HCT116 (cell line): ENCODE measurements at regions not wholly inside any gene's neighbourhood (a gene's known extent, or its start where the extent isn't known, plus 50 kb on each side); places are given as distances from the start of the nearest gene placed in this dataset.

ENCODE experiments used
- ATAC-seq: fragments of 200-7000 bp; cut with Tn5 transposase; 2 replicates; pipeline ENCODE4 v1.9.1; 2020; ENCODE audit warnings: mild to moderate bottlenecking, moderate library complexity
- BruUV-seq: library from RNA; stranded (reverse); fragments of 400-500 nt; replicated peaks from 2 replicates; lab custom pipeline; 2021; lab: Mats Ljungman, UMichigan
- CTCF ChIA-PET: fragments of 300-600 bp; sonication (Branson Sonifier 250); formaldehyde crosslinking; loops from one replicate; lab custom pipeline; 2021; ENCODE audit warnings: antibody characterized with exemption; lab: Charles Lee
- POLR2A ChIA-PET: fragments of 300-600, 350-600 bp; sonication (Branson Sonifier 250); formaldehyde crosslinking; loops from one replicate; lab custom pipeline; 2021; ENCODE audit warnings: antibody characterized with exemption; lab: Charles Lee
- RAD21 ChIA-PET, 2 experiments: fragments of 300-600 bp; sonication (Branson Sonifier 250); formaldehyde crosslinking; loops; one replicate each; lab custom pipeline; 2023; ENCODE audit warnings: low total read pairs in 2 of 2; ENCODE audit not compliant: uncharacterized antibody in 2 of 2, unreplicated experiment in 2 of 2, low non-redundant PET in 1 of 2; lab: Charles Lee
- DNase-seq: peaks from one replicate; pipeline ENCODE4 v3.0.0-alpha.2; 2010; ENCODE audit warnings: low read depth, low spot score
- H2AFZ ChIP-seq: fragments of 200-600 bp; shearing (Covaris generic), sonication (generic); 2 replicates; pipeline ENCODE4 v1.6.1; 2017; ENCODE audit warnings: low read depth, mixed run types, mixed read lengths, antibody characterized with exemption, low read length; ENCODE audit not compliant: poor library complexity, severe bottlenecking
- H3K27ac ChIP-seq: 2 replicates; pipeline ENCODE4 v1.5.1; 2012; ENCODE audit warnings: low read depth, low read length
- H3K27me3 ChIP-seq: fragments of 200-600 bp; sonication (generic); 2 replicates; pipeline ENCODE4 v1.6.1; 2016; ENCODE audit warnings: mixed run types, low read length, mixed read lengths; ENCODE audit not compliant: insufficient read depth
- H3K36me3 ChIP-seq, 2 experiments: fragments of 200-500 bp in 1 of 2; fragments of 200-600 bp in 1 of 2; sonication (Bioruptor generic) in 1 of 2; sonication (generic) in 1 of 2; 2 replicates each; pipeline versions ENCODE4 v1.5.1 to v1.6.1; 2014 to 2016; ENCODE audit warnings: low read length in 2 of 2, inconsistent platforms in 1 of 2, mixed read lengths in 1 of 2, mixed run types in 1 of 2; ENCODE audit not compliant: insufficient read depth in 2 of 2, control insufficient read depth in 1 of 2
- H3K4me1 ChIP-seq, 2 experiments: fragments of 200-600 bp in 1 of 2; sonication (generic) in 1 of 2; 2 replicates each; pipeline versions ENCODE4 v1.5.1 to v1.6.1; 2012 to 2017; ENCODE audit warnings: low read length in 2 of 2, inconsistent platforms in 1 of 2, mild to moderate bottlenecking in 1 of 2, mixed read lengths in 1 of 2, mixed run types in 1 of 2, moderate library complexity in 1 of 2; ENCODE audit not compliant: insufficient read depth in 2 of 2, control insufficient read depth in 1 of 2
- H3K4me2 ChIP-seq: fragments of 200-600 bp; sonication (generic); 2 replicates; pipeline ENCODE4 v1.6.1; 2017; ENCODE audit warnings: mixed run types, low read length, mixed read lengths
- H3K4me3 ChIP-seq, 2 experiments: fragments of 200-600 bp in 1 of 2; sonication (generic) in 1 of 2; replicated peaks in 1 of 2; 2 replicates each; pipeline ENCODE4 v1.5.1; 2011 to 2016; ENCODE audit warnings: low read length in 2 of 2, control low read depth in 1 of 2, low read depth in 1 of 2, mild to moderate bottlenecking in 1 of 2, mixed read lengths in 1 of 2, mixed run types in 1 of 2
- H3K79me2 ChIP-seq: fragments of 200-600 bp; sonication (generic); 2 replicates; pipeline ENCODE4 v1.6.1; 2017; ENCODE audit warnings: mild to moderate bottlenecking, mixed run types, low read length, moderate library complexity, mixed read lengths; ENCODE audit not compliant: insufficient read depth
- H3K9ac ChIP-seq: fragments of 200-600 bp; sonication (generic); 2 replicates; pipeline ENCODE4 v1.6.1; 2016; ENCODE audit warnings: low read length, mixed read lengths
- H3K9me2 ChIP-seq: fragments of 200-600 bp; sonication (generic), shearing (Covaris generic); 2 replicates; pipeline ENCODE4 v1.6.1; 2017; ENCODE audit warnings: mixed run types, mild to moderate bottlenecking, moderate library complexity; ENCODE audit not compliant: insufficient read depth
- H3K9me3 ChIP-seq, 2 experiments: fragments of 200-500 bp in 1 of 2; fragments of 200-600 bp in 1 of 2; sonication (Bioruptor generic) in 1 of 2; sonication (generic) in 1 of 2; 2 replicates each; pipeline ENCODE4 v1.6.1; 2014 to 2017; ENCODE audit warnings: low read length in 2 of 2, mixed read lengths in 2 of 2, inconsistent platforms in 1 of 2, low read depth in 1 of 2, mild to moderate bottlenecking in 1 of 2, mixed run types in 1 of 2, moderate library complexity in 1 of 2; ENCODE audit not compliant: control insufficient read depth in 1 of 2, insufficient read depth in 1 of 2
- H4K20me1 ChIP-seq: fragments of 200-600 bp; sonication (generic), shearing (Covaris generic); 2 replicates; pipeline ENCODE4 v1.6.1; 2017; ENCODE audit warnings: mixed run types, mild to moderate bottlenecking, moderate library complexity; ENCODE audit not compliant: insufficient read depth
- CEBPB ChIP-seq: IDR thresholded peaks from 2 replicates; pipeline ENCODE4 v1.6.1; 2012; ENCODE audit warnings: low read depth
- EZH2phosphoT487 ChIP-seq: fragments of 200-600 bp; IDR thresholded peaks from 2 replicates; pipeline ENCODE4 v1.6.1; 2018; ENCODE audit warnings: antibody characterized with exemption, borderline replicate concordance
- JUND ChIP-seq: IDR thresholded peaks from 2 replicates; pipeline ENCODE4 v1.6.1; 2012
- POLR2AphosphoS5 ChIP-seq: IDR thresholded peaks from 2 replicates; pipeline ENCODE4 v1.6.1; 2011; ENCODE audit warnings: mild to moderate bottlenecking, low read depth, low read length, moderate library complexity
- RAD21 ChIP-seq: IDR thresholded peaks from 2 replicates; pipeline ENCODE4 v1.6.1; 2012; ENCODE audit warnings: low read depth, mild to moderate bottlenecking
- SIN3A ChIP-seq: IDR thresholded peaks from 2 replicates; pipeline ENCODE4 v1.6.1; 2012; ENCODE audit warnings: low read depth
- SP1 ChIP-seq: IDR thresholded peaks from 2 replicates; pipeline ENCODE4 v1.6.1; 2012; ENCODE audit warnings: low read depth
- TCF7L2 ChIP-seq: IDR thresholded peaks from 2 replicates; pipeline ENCODE4 v1.7.0; 2011; ENCODE audit warnings: borderline replicate concordance, inconsistent platforms; ENCODE audit not compliant: insufficient read depth, insufficient read length; ENCODE audit errors: extremely low read depth
- ZFX ChIP-seq: fragments of 450-650 bp; IDR thresholded peaks from 2 replicates; pipeline ENCODE4 v1.6.1; 2017
- ZNF274 ChIP-seq: fragments of 200-500 bp; sonication (Bioruptor generic); IDR thresholded peaks from 2 replicates; pipeline ENCODE4 v1.6.1; 2014; ENCODE audit warnings: mild to moderate bottlenecking, low read depth, low read length, inconsistent platforms
- intact Hi-C: fragments of 100-400 bp; cut with micrococcal nuclease; formaldehyde crosslinking; loops from 2 replicates; pipeline ENCODE4 v1.10.0; 2022
- TF ChIP-seq, protein P1 (sequence below): IDR thresholded peaks from 2 replicates; pipeline ENCODE4 v1.6.1; 2012

DNA sequence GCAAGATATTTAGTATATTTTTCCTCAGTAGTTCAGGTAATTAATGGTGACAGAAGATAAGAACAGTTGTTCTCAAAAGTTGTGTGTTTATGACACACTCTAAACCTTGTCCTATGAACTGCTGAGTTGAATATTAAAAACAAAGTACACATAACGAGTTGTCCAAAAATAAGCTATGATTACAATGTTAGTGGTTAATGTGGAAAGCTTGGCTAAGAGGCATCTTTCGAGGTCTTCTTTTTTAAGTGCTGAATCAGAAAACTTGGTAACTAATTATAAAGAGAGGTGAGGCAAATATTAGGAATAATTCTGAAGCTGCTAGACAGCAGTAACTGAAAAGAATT lies 1088.7 kb downstream of the SUCLG1 start (continued):
- TF ChIP-seq JUND: no peak
- no peak for TF ChIP-seq SP1
- TF ChIP-seq, protein P1, sequence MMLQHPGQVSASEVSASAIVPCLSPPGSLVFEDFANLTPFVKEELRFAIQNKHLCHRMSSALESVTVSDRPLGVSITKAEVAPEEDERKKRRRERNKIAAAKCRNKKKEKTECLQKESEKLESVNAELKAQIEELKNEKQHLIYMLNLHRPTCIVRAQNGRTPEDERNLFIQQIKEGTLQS: no peak
- no peak for TF ChIP-seq POLR2AphosphoS5

DNA sequence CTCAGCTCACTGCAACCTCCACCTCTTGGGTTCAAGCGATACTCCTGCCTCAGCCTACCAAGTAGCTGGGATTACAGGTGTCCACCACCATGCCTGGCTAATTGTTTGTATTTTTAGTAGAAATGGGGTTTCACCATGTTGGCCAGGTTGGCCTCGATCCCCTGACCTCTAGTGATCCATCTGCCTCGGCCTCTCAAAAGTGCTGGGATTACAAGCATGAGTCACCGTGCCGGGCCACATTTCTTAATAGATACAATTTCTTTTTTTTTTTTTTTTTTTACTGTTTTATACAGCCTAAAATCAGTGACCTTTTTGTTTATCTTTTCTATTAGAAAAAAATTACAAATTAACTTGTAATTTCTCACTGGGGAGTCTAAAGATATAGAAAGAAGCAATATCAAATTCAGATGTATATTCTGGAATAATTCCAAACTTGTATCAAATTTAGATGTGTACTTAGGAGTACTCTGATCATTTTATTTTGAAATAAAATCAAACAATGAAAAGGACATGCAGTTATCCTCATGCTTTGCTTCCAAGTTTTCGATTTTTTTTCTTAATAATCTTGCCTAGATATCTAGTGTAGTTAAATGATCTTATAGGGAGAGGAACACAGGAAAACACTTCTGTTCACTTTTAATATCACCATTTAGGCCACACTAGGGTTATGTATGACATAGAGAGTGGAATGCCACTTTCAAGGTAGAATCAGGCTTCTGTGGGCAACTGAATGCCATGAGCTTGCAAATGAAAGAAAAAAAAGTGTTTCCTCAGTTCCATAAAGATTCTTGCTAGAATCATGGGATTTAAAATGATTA lies 1089.3 kb downstream of the SUCLG1 start:
- H3K4me2 ChIP-seq: no peak overlapping the region
- H3K27ac ChIP-seq: no peak overlapping the region
- TF ChIP-seq CEBPB (no peak), EZH2phosphoT487 (no peak), ZFX (no peak)
- TF ChIP-seq, all 23 proteins: peak for 0
- Histone ChIP-seq H3K4me1 (no peaks in the 10 kb centered on the region), H3K9me3 (no peaks in the 10 kb centered on the region), H3K79me2 (no peaks in the 10 kb centered on the region), H3K27me3 (no peaks in the 10 kb centered on the region), H4K20me1 (no peaks in the 10 kb centered on the region), H3K9ac (no peak overlapping the region), H2AFZ (no peak overlapping the region), H3K4me3 (no peak overlapping the region), H3K36me3 (no peaks in the 10 kb centered on the region), H3K9me2 (no peaks in the 10 kb centered on the region; the same call in 1 of the 2 replicates)
- ChIA-PET POLR2A (no interaction called here), RAD21 (no interaction called here), CTCF (no interaction called here)
- DNase-seq (no peak), ATAC-seq (no peak)
- intact Hi-C loops: no loop called here
- BruUV-seq: no TSS peak

DNA sequence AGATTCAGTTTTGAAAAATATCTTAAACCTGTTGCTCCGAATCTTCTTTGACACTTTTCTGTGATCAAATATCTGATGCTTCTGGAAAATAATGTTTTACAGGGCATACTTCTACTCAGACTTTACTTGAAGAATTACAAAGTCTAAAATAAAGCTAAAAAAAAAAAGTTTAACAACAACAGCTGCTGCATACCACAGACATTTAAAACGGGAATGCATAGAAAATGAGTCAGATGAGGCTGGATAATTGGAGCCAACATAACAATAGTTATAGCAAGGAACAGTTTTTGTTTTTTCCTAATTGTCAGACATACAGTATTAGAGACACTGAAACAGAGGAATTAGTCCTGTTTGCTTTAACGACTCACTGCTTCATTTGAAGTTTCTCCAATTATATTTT lies 1090.2 kb downstream of the SUCLG1 start:
- Histone ChIP-seq H3K79me2 (no peaks in the 10 kb centered on the region), H2AFZ (no peak overlapping the region), H3K36me3 (no peaks in the 10 kb centered on the region), H3K4me1 (no peaks in the 10 kb centered on the region), H3K9me2 (no peaks in the 10 kb centered on the region), H3K4me3 (no peak overlapping the region), H3K27ac (no peak overlapping the region), H3K9ac (no peak overlapping the region), H3K27me3 (no peaks in the 10 kb centered on the region), H4K20me1 (no peaks in the 10 kb centered on the region), H3K4me2 (no peak overlapping the region), H3K9me3 (no peaks in the 10 kb centered on the region)
- DNase-seq: no peak
- TF ChIP-seq JUND (no peak), TCF7L2 (no peak), SIN3A (no peak), ZNF274 (no peak), POLR2AphosphoS5 (no peak), CEBPB (no peak), SP1 (no peak), RAD21 (no peak)
- intact Hi-C loops: no loop called here
- POLR2A ChIA-PET: no interaction called here
- no peak for ATAC-seq
- BruUV-seq: no TSS peak
- CTCF ChIA-PET: no interaction called here
- RAD21 ChIA-PET: no interaction called here
